ENCODE measurements at regions not wholly inside any gene's neighbourhood (a gene's known extent, or its start where the extent isn't known, plus 50 kb on each side); places are given as distances from the start of the nearest gene placed in this dataset.

DNA sequence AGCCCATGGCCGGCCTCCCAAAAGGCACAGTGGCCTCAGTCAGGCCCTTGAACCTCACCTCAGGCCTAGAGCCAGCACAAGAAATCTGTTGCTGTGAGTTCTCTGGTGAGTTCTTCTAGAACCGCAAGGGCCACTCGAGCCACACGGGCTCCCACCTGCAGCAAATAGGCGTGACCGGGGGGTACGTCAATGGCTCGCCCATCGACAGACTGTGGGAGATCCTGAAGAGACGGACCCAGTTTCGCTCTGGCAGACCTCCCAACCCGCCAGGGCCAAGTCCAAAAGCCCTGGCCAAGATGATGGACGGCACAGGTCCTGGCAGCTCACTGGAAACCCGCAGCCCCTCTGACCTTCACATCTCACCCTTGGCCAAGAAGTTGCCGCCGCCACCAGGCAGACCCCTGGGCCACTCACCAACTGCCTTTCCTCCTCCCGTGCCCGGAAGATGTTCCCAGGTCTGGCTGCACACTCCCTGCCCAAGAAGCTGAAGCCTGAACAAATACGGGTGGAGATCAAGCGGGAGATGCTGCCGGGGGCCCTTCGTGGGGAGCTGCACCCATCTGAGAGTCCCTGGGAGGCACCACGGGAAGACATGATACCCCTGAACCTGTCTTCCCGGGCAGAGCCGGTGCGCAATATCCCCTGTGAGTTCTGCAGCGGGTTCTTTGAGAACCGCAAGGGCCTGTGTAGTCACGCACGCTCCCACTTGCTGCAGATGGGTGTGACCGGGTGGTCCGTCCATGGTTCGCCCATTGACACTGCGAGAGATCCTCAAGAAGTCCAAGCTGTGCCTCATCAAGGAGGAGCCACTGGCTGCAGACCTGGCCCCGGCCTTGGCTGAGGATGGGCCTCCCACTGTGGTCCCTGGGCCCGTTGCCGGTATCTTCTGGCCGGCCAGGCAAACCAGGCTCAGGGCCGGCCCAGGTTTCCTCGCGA, 544.2 kb upstream of the CCDC179 start:
- no peaks in the 10 kb centered on the region for H3K79me2 ChIP-seq (ENCODE audit: control insufficient read depth, insufficient read depth, low read length)
- H3K27me3 ChIP-seq (ENCODE audit: control insufficient read depth, insufficient read depth, low read length), result no peaks in the 10 kb centered on the region
- H3K4me3 ChIP-seq (replicated peaks in 1 of 4; ENCODE audit: control extremely low read depth in 1 of 4, insufficient read depth in 1 of 4, low read depth in 3 of 4, low read length in 4 of 4), result no peak overlapping the region
- H3K4me2 ChIP-seq (ENCODE audit: extremely low read depth, insufficient read depth, low read length), result no peak overlapping the region
- no peak overlapping the region for H3K9ac ChIP-seq (ENCODE audit: insufficient read depth, low read length)
- no peak overlapping the region for H3K27ac ChIP-seq (ENCODE audit: insufficient read depth, low read length)
- H2AFZ ChIP-seq (ENCODE audit: low read length), result no peak overlapping the region
- DNase-seq (ENCODE audit: low read depth in 2 of 2), result no peak
- no peak for TF ChIP-seq CTCF (conservative IDR thresholded peaks at IDR 0.05 in 1 of 2, IDR thresholded peaks at IDR 0.05 in 1 of 2; ENCODE audit: low read depth in 1 of 2, low read length in 2 of 2)
- TF ChIP-seq EZH2 (IDR thresholded peaks at IDR 0.05; ENCODE audit: low read length, missing control alignments), result no peak
- H3K36me3 ChIP-seq (ENCODE audit: control insufficient read depth, insufficient read depth, low read length), result no peaks in the 10 kb centered on the region
- no peaks in the 10 kb centered on the region for H3K4me1 ChIP-seq (ENCODE audit: control insufficient read depth, extremely low read depth, insufficient read depth, low read length)
- no peaks in the 10 kb centered on the region for H4K20me1 ChIP-seq (ENCODE audit: control insufficient read depth, extremely low read depth, insufficient read depth, low read length)
- H3K9me3 ChIP-seq (ENCODE audit: control insufficient read depth, insufficient read depth, low read depth, low read length), result no peaks in the 10 kb centered on the region

DNA sequence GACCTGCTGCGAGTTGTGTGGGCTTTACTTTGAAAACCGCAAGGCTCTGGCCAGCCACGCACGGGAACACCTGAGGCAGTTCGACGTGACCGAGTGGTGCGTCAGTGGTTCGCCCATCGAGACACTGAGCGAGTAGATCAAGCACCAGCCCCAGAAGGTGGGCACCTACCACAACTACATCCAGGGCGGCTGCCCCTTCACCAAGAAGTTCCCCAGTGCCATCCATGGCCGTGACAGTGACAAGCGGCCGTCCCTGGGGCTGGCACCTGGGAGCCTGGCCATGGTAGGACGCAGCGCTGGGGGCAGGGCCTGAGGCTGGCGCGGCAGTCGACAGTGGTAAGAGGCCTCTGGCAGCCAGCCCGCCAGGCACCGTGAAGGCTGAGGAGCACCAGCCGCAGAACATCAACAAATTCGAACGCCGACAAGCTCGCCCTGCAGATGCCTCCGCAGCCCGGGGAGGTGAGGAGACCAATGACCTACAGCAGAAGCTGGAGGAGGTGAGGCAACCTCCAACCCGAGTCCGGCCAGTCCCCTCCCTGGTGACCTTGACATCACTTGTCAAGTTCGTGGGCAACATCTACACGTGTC, 545.2 kb upstream of the CCDC179 start:
- H3K9ac ChIP-seq (ENCODE audit: insufficient read depth, low read length), result no peak overlapping the region
- H3K4me1 ChIP-seq (ENCODE audit: control insufficient read depth, extremely low read depth, insufficient read depth, low read length), result no peaks in the 10 kb centered on the region
- H3K36me3 ChIP-seq (ENCODE audit: control insufficient read depth, insufficient read depth, low read length), result no peaks in the 10 kb centered on the region
- H3K27me3 ChIP-seq (ENCODE audit: control insufficient read depth, insufficient read depth, low read length), result no peaks in the 10 kb centered on the region
- DNase-seq (ENCODE audit: low read depth in 2 of 2), result no peak
- H4K20me1 ChIP-seq (ENCODE audit: control insufficient read depth, extremely low read depth, insufficient read depth, low read length), result no peaks in the 10 kb centered on the region
- no peaks in the 10 kb centered on the region for H3K79me2 ChIP-seq (ENCODE audit: control insufficient read depth, insufficient read depth, low read length)
- H3K9me3 ChIP-seq (ENCODE audit: control insufficient read depth, insufficient read depth, low read depth, low read length), result no peaks in the 10 kb centered on the region
- TF ChIP-seq CTCF (conservative IDR thresholded peaks at IDR 0.05 in 1 of 2, IDR thresholded peaks at IDR 0.05 in 1 of 2; ENCODE audit: low read depth in 1 of 2, low read length in 2 of 2) (no peak), EZH2 (IDR thresholded peaks at IDR 0.05; ENCODE audit: low read length, missing control alignments) (no peak)
- H2AFZ ChIP-seq (ENCODE audit: low read length), result no peak overlapping the region
- no peak overlapping the region for H3K27ac ChIP-seq (ENCODE audit: insufficient read depth, low read length)
- H3K4me3 ChIP-seq (replicated peaks in 1 of 4; ENCODE audit: control extremely low read depth in 1 of 4, insufficient read depth in 1 of 4, low read depth in 3 of 4, low read length in 4 of 4), result no peak overlapping the region
- no peak overlapping the region for H3K4me2 ChIP-seq (ENCODE audit: extremely low read depth, insufficient read depth, low read length)

DNA sequence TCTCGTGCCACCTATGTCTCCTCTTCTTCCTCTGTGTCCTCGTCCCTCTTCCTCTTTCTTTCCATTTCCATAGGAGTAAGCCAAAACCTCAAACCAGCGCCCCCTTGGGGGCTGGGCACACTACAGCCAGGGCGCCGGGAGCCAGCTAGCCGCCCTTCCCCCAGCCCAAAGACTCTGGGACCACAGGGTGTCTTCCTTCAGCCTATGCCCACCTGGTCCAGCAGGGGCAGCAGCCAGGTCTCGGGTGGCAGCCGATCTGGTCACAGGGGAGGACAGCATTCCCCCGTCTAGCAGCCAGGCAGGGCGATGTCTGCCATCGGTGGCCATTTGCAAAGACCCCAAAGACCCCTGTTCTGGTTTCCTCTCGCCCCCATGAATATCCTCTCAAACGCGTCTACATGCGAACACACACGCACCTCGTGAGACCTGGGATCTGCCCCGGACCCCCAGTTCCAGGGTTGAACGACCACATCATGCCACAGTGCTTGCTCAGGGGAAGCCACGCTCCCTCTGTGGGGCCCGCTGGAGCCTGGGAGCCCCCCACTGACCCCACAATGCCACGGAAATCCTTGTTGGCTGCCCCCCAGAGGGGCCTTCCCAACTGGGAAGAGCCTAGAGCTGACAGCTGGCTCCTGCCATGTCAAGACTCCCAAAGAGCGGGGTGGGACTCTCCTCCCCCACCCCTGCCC, 546.0 kb upstream of the CCDC179 start:
- no peaks in the 10 kb centered on the region for H3K27me3 ChIP-seq (ENCODE audit: control insufficient read depth, insufficient read depth, low read length)
- H3K9me3 ChIP-seq (ENCODE audit: control insufficient read depth, insufficient read depth, low read depth, low read length), result no peaks in the 10 kb centered on the region
- no peak overlapping the region for H3K4me2 ChIP-seq (ENCODE audit: extremely low read depth, insufficient read depth, low read length)
- no peak overlapping the region for H3K9ac ChIP-seq (ENCODE audit: insufficient read depth, low read length)
- TF ChIP-seq EZH2 (IDR thresholded peaks at IDR 0.05; ENCODE audit: low read length, missing control alignments), result no peak
- no peaks in the 10 kb centered on the region for H4K20me1 ChIP-seq (ENCODE audit: control insufficient read depth, extremely low read depth, insufficient read depth, low read length)
- no peaks in the 10 kb centered on the region for H3K4me1 ChIP-seq (ENCODE audit: control insufficient read depth, extremely low read depth, insufficient read depth, low read length)
- DNase-seq (ENCODE audit: low read depth in 2 of 2), result no peak
- no peak overlapping the region for H3K27ac ChIP-seq (ENCODE audit: insufficient read depth, low read length)
- no peaks in the 10 kb centered on the region for H3K79me2 ChIP-seq (ENCODE audit: control insufficient read depth, insufficient read depth, low read length)
- no peaks in the 10 kb centered on the region for H3K36me3 ChIP-seq (ENCODE audit: control insufficient read depth, insufficient read depth, low read length)
- H3K4me3 ChIP-seq (replicated peaks in 1 of 4; ENCODE audit: control extremely low read depth in 1 of 4, insufficient read depth in 1 of 4, low read depth in 3 of 4, low read length in 4 of 4), result no peak overlapping the region
- no peak overlapping the region for H2AFZ ChIP-seq (ENCODE audit: low read length)
